Astrocyte (in vitro differentiated cells and primary cell): ENCODE measurements at regions not wholly inside any gene's neighbourhood (a gene's known extent, or its start where the extent isn't known, plus 50 kb on each side); places are given as distances from the start of the nearest gene placed in this dataset.

Experiments
- CTCF ChIP-seq: IDR thresholded peaks from 2 replicates; pipeline ENCODE4 v1.5.1; 2011; ENCODE audit warnings: low read depth, mild to moderate bottlenecking, inconsistent platforms, low read length, moderate library complexity; ENCODE audit not compliant: insufficient read depth
- EZH2 ChIP-seq: IDR thresholded peaks from 2 replicates; pipeline ENCODE4 v1.6.1; 2012; ENCODE audit warnings: mild to moderate bottlenecking, low read length, inconsistent platforms; ENCODE audit not compliant: insufficient read depth

- TF ChIP-seq CTCF: no peak
- TF ChIP-seq EZH2: no peak
These were observed 126.1 kb downstream of the SEC14L1 start for GRCh38 chr17:77266891-77267341.
